ENCODE measurements at regions not wholly inside any gene's neighbourhood (a gene's known extent, or its start where the extent isn't known, plus 50 kb on each side); places are given as distances from the start of the nearest gene placed in this dataset.

GRCh38 chr16:85421338-85422195, 191.6 kb upstream of the GSE1 start (continued):
- no peak for TF ChIP-seq MLXIP (CRISPR knock-in tag; IDR thresholded peaks at IDR 0.05; ENCODE audit: borderline replicate concordance)
- no peak for TF ChIP-seq HOXA9 (CRISPR knock-in tag; IDR thresholded peaks at IDR 0.05; ENCODE audit: borderline replicate concordance)
- TF ChIP-seq BCL3 (CRISPR knock-in tag; IDR thresholded peaks at IDR 0.05) = 0 out of 2 replicates have a peak, but pooled peaks have one; percentile 1
- no peak for TF ChIP-seq SPEN (CRISPR knock-in tag; IDR thresholded peaks at IDR 0.05; ENCODE audit: low read depth)
- no peak for TF ChIP-seq ZNF792 (CRISPR knock-in tag; IDR thresholded peaks at IDR 0.05)
- no peak for TF ChIP-seq SOX13 (IDR thresholded peaks at IDR 0.05)
- no peak for TF ChIP-seq SOX13 (CRISPR knock-in tag; conservative IDR thresholded peaks at IDR 0.05 in 1 of 2, IDR thresholded peaks at IDR 0.05 in 1 of 2)
- TF ChIP-seq ZNF329 (CRISPR knock-in tag; IDR thresholded peaks at IDR 0.05; ENCODE audit: low read depth) = no peak
